T-helper 1 cell treated with Interleukin-12 subunit alpha and Interleukin-12 subunit beta and Interleukin-4 antibody, amounts not matched to agents 30 μg/mL and 1 μg/mL, for 36 hours (primary cell): ENCODE measurements at regions not wholly inside any gene's neighbourhood (a gene's known extent, or its start where the extent isn't known, plus 50 kb on each side); places are given as distances from the start of the nearest gene placed in this dataset.

ENCODE experiments used
- H3K27ac Mint-ChIP-seq: one replicate; pipeline ENCODE4 v1.8.0; 2021; ENCODE audit warnings: mild to moderate bottlenecking, mixed read lengths
- H3K27me3 Mint-ChIP-seq: one replicate; pipeline ENCODE4 v1.8.0; 2021; ENCODE audit warnings: low read depth, mixed read lengths
- H3K36me3 Mint-ChIP-seq: one replicate; pipeline ENCODE4 v1.8.0; 2021; ENCODE audit warnings: low read depth, mixed read lengths
- H3K4me1 Mint-ChIP-seq: one replicate; pipeline ENCODE4 v1.8.0; 2021; ENCODE audit warnings: low read depth, mixed read lengths
- H3K4me3 Mint-ChIP-seq: one replicate; pipeline ENCODE4 v1.8.0; 2021; ENCODE audit warnings: mild to moderate bottlenecking, moderate library complexity, mixed read lengths
- H3K9me3 Mint-ChIP-seq: one replicate; pipeline ENCODE4 v1.8.0; 2021; ENCODE audit warnings: mixed read lengths

GRCh38 chr12:125742413-125742812 lies 677.2 kb downstream of the AACS start:
- Mint-ChIP-seq H3K27ac (no peak overlapping the region), H3K9me3 (peaks cover 18% of the 10 kb centered on the region), H3K4me1 (no peaks in the 10 kb centered on the region), H3K27me3 (no peaks in the 10 kb centered on the region), H3K4me3 (no peak overlapping the region), H3K36me3 (no peaks in the 10 kb centered on the region)

DNA sequence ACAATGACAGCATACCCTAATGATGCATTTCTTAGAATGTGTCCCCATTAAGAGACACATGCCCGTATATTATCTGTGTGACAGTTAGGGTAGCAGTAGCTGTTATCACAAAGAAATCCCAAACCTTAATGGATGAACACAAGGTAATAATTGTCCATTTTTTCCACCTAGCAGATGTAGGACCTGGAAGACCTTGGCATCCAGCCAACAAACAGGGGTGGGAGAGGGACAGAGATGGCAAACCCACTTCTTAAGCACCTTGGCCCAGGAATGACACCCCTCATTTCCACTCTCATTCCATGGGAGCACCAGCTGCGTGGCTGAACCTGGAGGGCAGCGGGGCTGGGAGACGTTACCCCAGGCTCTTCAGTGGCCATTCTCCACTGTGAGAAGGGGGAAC lies 679.0 kb downstream of the AACS start:
- Mint-ChIP-seq H3K4me3 (no peak overlapping the region), H3K27me3 (no peaks in the 10 kb centered on the region), H3K36me3 (no peaks in the 10 kb centered on the region), H3K9me3 (peaks cover 14% of the 10 kb centered on the region), H3K27ac (no peak overlapping the region), H3K4me1 (no peaks in the 10 kb centered on the region)

- Mint-ChIP-seq H3K36me3 (no peaks in the 10 kb centered on the region), H3K4me3 (no peak overlapping the region), H3K27ac (no peak overlapping the region), H3K4me1 (no peaks in the 10 kb centered on the region), H3K9me3 (peaks cover 3% of the 10 kb centered on the region), H3K27me3 (no peaks in the 10 kb centered on the region)
Measured at GRCh38 chr12:125755512-125755911, 690.3 kb downstream of the AACS start.

GRCh38 chr12:125766091-125766490 lies 700.9 kb downstream of the AACS start:
- Mint-ChIP-seq H3K4me1 (no peaks in the 10 kb centered on the region), H3K27me3 (no peaks in the 10 kb centered on the region), H3K36me3 (no peaks in the 10 kb centered on the region)

GRCh38 chr12:125772403-125772802 lies 707.2 kb downstream of the AACS start:
- Mint-ChIP-seq H3K27ac (no peak overlapping the region), H3K4me3 (no peak overlapping the region), H3K27me3 (no peaks in the 10 kb centered on the region), H3K9me3 (no peaks in the 10 kb centered on the region), H3K36me3 (no peaks in the 10 kb centered on the region), H3K4me1 (no peaks in the 10 kb centered on the region)

More at GRCh38 chr12:125766091-125766490, 700.9 kb downstream of the AACS start:
- Mint-ChIP-seq H3K4me3 (no peak overlapping the region), H3K9me3 (no peaks in the 10 kb centered on the region), H3K27ac (no peak overlapping the region)

DNA sequence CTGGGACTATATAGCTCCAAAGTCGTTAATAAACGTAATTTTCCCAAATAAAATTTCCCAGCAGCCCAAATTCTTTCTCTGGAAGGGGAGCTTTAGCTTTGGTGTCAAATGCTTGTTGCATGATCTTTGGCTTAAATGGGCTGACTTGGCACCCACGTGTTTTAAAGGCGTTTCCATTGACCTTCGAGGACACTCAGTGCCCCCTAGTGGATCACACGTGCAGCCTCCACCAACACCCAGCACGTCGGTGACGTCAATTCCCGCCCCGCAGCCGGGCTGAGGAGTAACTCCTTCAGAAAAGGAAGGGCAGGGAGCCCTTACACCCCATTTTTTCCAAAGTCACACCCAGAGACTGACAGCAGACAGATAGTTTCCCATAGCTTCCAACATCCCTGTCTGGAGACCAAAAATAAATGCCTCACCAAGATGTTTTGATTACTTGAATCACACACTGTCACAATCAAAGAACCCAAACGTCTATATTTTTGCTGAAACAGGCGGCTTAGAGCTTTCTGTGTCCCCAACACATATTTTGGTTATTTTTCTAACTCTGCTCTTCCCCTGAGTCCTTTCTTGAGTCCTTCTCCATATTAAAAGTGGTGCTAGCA lies 707.9 kb downstream of the AACS start:
- no peaks in the 10 kb centered on the region for H3K27me3 Mint-ChIP-seq
- no peaks in the 10 kb centered on the region for H3K4me1 Mint-ChIP-seq

GRCh38 chr12:125775507-125775906 lies 710.3 kb downstream of the AACS start:
- Mint-ChIP-seq H3K9me3 (no peaks in the 10 kb centered on the region), H3K27me3 (no peaks in the 10 kb centered on the region), H3K4me1 (no peaks in the 10 kb centered on the region), H3K4me3 (no peak overlapping the region), H3K27ac (no peak overlapping the region), H3K36me3 (no peaks in the 10 kb centered on the region)

More for the DNA sequence above, 707.9 kb downstream of the AACS start:
- H3K4me3 Mint-ChIP-seq = no peak overlapping the region
- no peaks in the 10 kb centered on the region for H3K9me3 Mint-ChIP-seq
- no peaks in the 10 kb centered on the region for H3K36me3 Mint-ChIP-seq
- no peak overlapping the region for H3K27ac Mint-ChIP-seq

GRCh38 chr12:125776212-125776611 lies 711.0 kb downstream of the AACS start:
- no peaks in the 10 kb centered on the region for H3K4me1 Mint-ChIP-seq
- H3K4me3 Mint-ChIP-seq = no peak overlapping the region
- no peaks in the 10 kb centered on the region for H3K36me3 Mint-ChIP-seq
- H3K9me3 Mint-ChIP-seq = no peaks in the 10 kb centered on the region
- H3K27ac Mint-ChIP-seq = no peak overlapping the region
- no peaks in the 10 kb centered on the region for H3K27me3 Mint-ChIP-seq

- no peaks in the 10 kb centered on the region for H3K27me3 Mint-ChIP-seq
- H3K27ac Mint-ChIP-seq = no peak overlapping the region
- no peaks in the 10 kb centered on the region for H3K36me3 Mint-ChIP-seq
- H3K4me3 Mint-ChIP-seq = no peak overlapping the region
- no peaks in the 10 kb centered on the region for H3K4me1 Mint-ChIP-seq
- H3K9me3 Mint-ChIP-seq = peaks cover 26% of the 10 kb centered on the region
Measured at GRCh38 chr12:125786143-125786542, 720.9 kb downstream of the AACS start.

DNA sequence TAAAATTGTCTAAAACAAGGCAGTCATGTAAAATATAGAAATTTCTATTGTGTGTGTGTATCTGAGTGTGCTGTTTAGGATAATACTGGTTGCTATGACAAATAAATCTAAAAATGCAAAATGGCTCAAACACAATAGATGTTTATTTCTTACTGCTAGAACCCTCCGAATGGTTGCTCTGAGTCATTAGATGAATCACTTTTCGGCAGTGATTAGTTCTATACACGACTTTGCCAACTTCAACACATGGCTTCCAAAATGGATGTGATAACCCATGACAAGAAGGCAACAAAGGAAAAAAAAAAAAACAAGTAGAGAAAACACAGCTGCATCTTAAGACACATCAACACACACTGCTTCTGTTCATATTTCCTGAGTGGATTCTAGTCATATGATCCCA lies 729.2 kb downstream of the AACS start:
- H3K9me3 Mint-ChIP-seq = peaks cover 21% of the 10 kb centered on the region
- H3K27ac Mint-ChIP-seq = no peak overlapping the region
- H3K4me1 Mint-ChIP-seq = no peaks in the 10 kb centered on the region
- no peaks in the 10 kb centered on the region for H3K27me3 Mint-ChIP-seq
- no peaks in the 10 kb centered on the region for H3K36me3 Mint-ChIP-seq
- H3K4me3 Mint-ChIP-seq = no peak overlapping the region

DNA sequence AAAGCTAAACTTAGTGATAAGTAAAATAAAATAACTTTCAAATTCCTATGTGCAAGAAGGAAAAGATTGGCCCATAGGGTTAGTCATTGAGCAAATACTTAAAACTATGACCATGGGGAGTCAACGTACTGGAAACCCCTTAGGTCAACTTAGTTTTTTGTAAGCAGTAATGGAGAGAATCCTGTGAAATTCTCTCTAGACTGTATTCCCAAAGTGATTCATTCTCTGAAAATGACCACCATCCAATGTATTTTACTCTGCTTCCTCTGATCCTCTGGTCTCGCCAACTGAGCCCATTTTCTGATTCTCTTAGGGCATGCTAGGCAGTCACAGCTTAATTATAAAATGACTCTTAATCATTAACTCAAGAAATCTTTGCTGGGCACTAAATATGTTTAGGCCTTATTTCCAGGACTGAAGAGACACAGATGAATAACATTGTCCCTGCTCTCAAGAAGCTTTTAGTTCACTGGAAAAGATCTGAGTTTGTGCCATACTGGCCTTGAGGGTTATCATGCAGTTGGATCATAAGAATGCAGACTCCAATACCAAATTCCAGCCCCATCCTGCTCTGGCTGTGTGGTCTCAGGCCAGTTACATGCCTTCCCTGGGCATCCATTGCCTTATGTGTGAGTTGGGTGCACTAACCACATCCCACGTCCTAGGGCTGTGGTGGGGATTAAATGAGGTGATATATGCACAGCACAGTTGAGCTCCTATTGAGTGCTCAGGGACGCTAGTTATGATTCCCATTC lies 732.4 kb downstream of the AACS start:
- no peaks in the 10 kb centered on the region for H3K36me3 Mint-ChIP-seq

GRCh38 chr12:125804660-125805059 lies 739.4 kb downstream of the AACS start:
- no peaks in the 10 kb centered on the region for H3K27me3 Mint-ChIP-seq
- H3K27ac Mint-ChIP-seq = no peak overlapping the region
- peaks cover 7% of the 10 kb centered on the region for H3K9me3 Mint-ChIP-seq
- H3K36me3 Mint-ChIP-seq = no peaks in the 10 kb centered on the region
- H3K4me3 Mint-ChIP-seq = no peak overlapping the region
- H3K4me1 Mint-ChIP-seq = no peaks in the 10 kb centered on the region

More for the DNA sequence above, 732.4 kb downstream of the AACS start:
- no peak overlapping the region for H3K27ac Mint-ChIP-seq
- no peaks in the 10 kb centered on the region for H3K27me3 Mint-ChIP-seq
- H3K9me3 Mint-ChIP-seq = peaks cover 13% of the 10 kb centered on the region
- H3K4me3 Mint-ChIP-seq = no peak overlapping the region
- no peaks in the 10 kb centered on the region for H3K4me1 Mint-ChIP-seq

GRCh38 chr12:125824276-125824675 lies 759.0 kb downstream of the AACS start:
- H3K4me1 Mint-ChIP-seq = no peaks in the 10 kb centered on the region
- peaks cover 4% of the 10 kb centered on the region for H3K9me3 Mint-ChIP-seq
- H3K36me3 Mint-ChIP-seq = no peaks in the 10 kb centered on the region
- no peak overlapping the region for H3K4me3 Mint-ChIP-seq
- H3K27ac Mint-ChIP-seq = no peak overlapping the region
- no peaks in the 10 kb centered on the region for H3K27me3 Mint-ChIP-seq

DNA sequence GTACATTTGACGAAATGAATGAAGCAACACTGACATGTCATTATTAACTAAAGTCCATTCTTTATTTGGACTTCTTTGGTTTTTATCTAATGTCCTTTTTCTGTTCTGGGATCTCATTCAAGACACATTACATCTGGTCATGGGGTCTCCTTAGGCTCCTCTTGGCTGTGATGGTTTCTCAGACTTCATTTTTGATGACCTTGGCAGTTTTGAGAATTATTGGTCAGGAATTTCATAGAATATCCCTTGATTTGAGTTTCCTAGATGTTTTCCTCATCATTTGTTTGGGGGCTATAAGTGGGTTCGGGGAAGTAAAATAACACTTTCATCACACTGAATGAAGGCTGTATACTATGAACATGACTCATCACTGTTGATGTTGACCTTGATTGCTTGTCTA lies 770.6 kb downstream of the AACS start:
- Mint-ChIP-seq H3K4me3 (no peak overlapping the region), H3K36me3 (no peaks in the 10 kb centered on the region), H3K9me3 (peaks cover 6% of the 10 kb centered on the region), H3K27ac (no peak overlapping the region), H3K27me3 (no peaks in the 10 kb centered on the region), H3K4me1 (no peaks in the 10 kb centered on the region)

- Mint-ChIP-seq H3K9me3 (peaks cover 6% of the 10 kb centered on the region), H3K4me1 (no peaks in the 10 kb centered on the region), H3K27me3 (no peaks in the 10 kb centered on the region), H3K27ac (no peak overlapping the region), H3K36me3 (no peaks in the 10 kb centered on the region), H3K4me3 (no peak overlapping the region)
Measured at GRCh38 chr12:125836647-125837046, 771.4 kb downstream of the AACS start.
